B cell (primary cell): ENCODE measurements at regions not wholly inside any gene's neighbourhood (a gene's known extent, or its start where the extent isn't known, plus 50 kb on each side); places are given as distances from the start of the nearest gene placed in this dataset.

ENCODE experiments used
- ATAC-seq: fragments of 200-7000 bp; cut with Tn5 transposase; one replicate; pipeline ENCODE4 v1.10.0; 2021; ENCODE audit warnings: low read depth, mild to moderate bottlenecking, moderate number of reproducible peaks, moderate library complexity
- CTCF ChIA-PET: fragments of 350-600 bp; sonication (Branson Sonifier 250); formaldehyde crosslinking; loops from one replicate; lab custom pipeline; 2021; ENCODE audit warnings: antibody characterized with exemption, inconsistent platforms; lab: Charles Lee
- POLR2A ChIA-PET: fragments of 350-600 bp; sonication (Branson Sonifier 250); formaldehyde crosslinking; loops from one replicate; lab custom pipeline; 2021; ENCODE audit warnings: antibody characterized with exemption; lab: Charles Lee
- DNase-seq: peaks from one replicate; pipeline ENCODE4 v3.0.0; 2013
- H2AFZ ChIP-seq: 2 replicates; pipeline ENCODE4 v1.6.1; 2012; ENCODE audit warnings: mild to moderate bottlenecking, low read depth, low read length; ENCODE audit not compliant: insufficient read depth, poor library complexity, severe bottlenecking
- H3K27ac ChIP-seq, 2 donors: 1 replicate in 1 of 2; 2 replicates in 1 of 2; pipeline ENCODE4 v1.5.1; 2012 to 2013; ENCODE audit warnings: low read length in 2 of 2, mild to moderate bottlenecking in 2 of 2, moderate library complexity in 1 of 2
- H3K27me3 ChIP-seq, 4 experiments: fragments of 200-600 bp in 1 of 4; sonication (generic) in 1 of 4; replicated peaks in 1 of 4; 1 replicate in 2 of 4; 2 replicates in 2 of 4; pipeline versions ENCODE4 v1.6.1 to v1.7.0; 2013 to 2016; ENCODE audit warnings: low read length in 3 of 4, mild to moderate bottlenecking in 2 of 4, mixed read lengths in 1 of 4, moderate library complexity in 1 of 4; ENCODE audit not compliant: insufficient read depth in 4 of 4, control insufficient read depth in 3 of 4; ENCODE audit errors: control extremely low read depth in 1 of 4
- H3K36me3 ChIP-seq, 2 experiments: replicated peaks in 1 of 2; 1 replicate in 1 of 2; 2 replicates in 1 of 2; pipeline versions ENCODE4 v1.6.1 to v1.7.1; 2013; ENCODE audit warnings: low read length in 1 of 2; ENCODE audit not compliant: insufficient read depth in 2 of 2, control insufficient read depth in 1 of 2; ENCODE audit errors: control extremely low read depth in 1 of 2, extremely low read depth in 1 of 2
- H3K4me1 ChIP-seq, 2 donors: fragments of 200-600 bp in 1 of 2; sonication (generic) in 1 of 2; 1 replicate in 1 of 2; 2 replicates in 1 of 2; pipeline versions ENCODE4 v1.5.1 to v1.6.1; 2013 to 2017; ENCODE audit warnings: low read length in 2 of 2; ENCODE audit not compliant: control insufficient read depth in 2 of 2, insufficient read depth in 2 of 2
- H3K4me2 ChIP-seq: replicated peaks from 2 replicates; pipeline ENCODE3; 2012; ENCODE audit warnings: mild to moderate bottlenecking, low read depth, low read length; ENCODE audit not compliant: poor library complexity, severe bottlenecking
- H3K4me3 ChIP-seq, 5 experiments: fragments of 200-600 bp in 1 of 5; sonication (generic) in 1 of 5; 1 replicate in 3 of 5; 2 replicates in 2 of 5; pipeline versions ENCODE4 v1.5.1 to v1.7.0; 2011 to 2016; ENCODE audit warnings: low read length in 4 of 5, mild to moderate bottlenecking in 4 of 5, low read depth in 2 of 5, control low read depth in 1 of 5, moderate library complexity in 1 of 5; ENCODE audit not compliant: insufficient read depth in 1 of 5; ENCODE audit errors: control extremely low read depth in 1 of 5, extremely low read depth in 1 of 5
- H3K79me2 ChIP-seq: fragments of 200-600 bp; sonication (generic); one replicate; pipeline ENCODE4 v1.6.0; 2016; ENCODE audit warnings: low read length; ENCODE audit not compliant: control insufficient read depth, insufficient read depth
- H3K9ac ChIP-seq: fragments of 200-600 bp; sonication (generic); 2 replicates; pipeline ENCODE4 v1.6.1; 2017; ENCODE audit warnings: mild to moderate bottlenecking, low read length, moderate library complexity
- H3K9me3 ChIP-seq, 3 donors: one replicate each; pipeline versions ENCODE4 v1.6.1 to v1.7.1; 2013; ENCODE audit warnings: low read length in 2 of 3; ENCODE audit not compliant: control insufficient read depth in 2 of 3, insufficient read depth in 1 of 3; ENCODE audit errors: control extremely low read depth in 1 of 3
- H4K20me1 ChIP-seq: 2 replicates; pipeline ENCODE4 v1.6.0; 2012; ENCODE audit warnings: mild to moderate bottlenecking, low read length; ENCODE audit not compliant: insufficient read depth, control insufficient read depth, poor library complexity, severe bottlenecking
- H3K27ac Mint-ChIP-seq: one replicate; pipeline ENCODE4 v1.8.0; 2021; ENCODE audit warnings: mixed read lengths
- H3K27me3 Mint-ChIP-seq: one replicate; pipeline ENCODE4 v1.8.0; 2021; ENCODE audit warnings: mixed read lengths
- H3K4me1 Mint-ChIP-seq: one replicate; pipeline ENCODE4 v1.8.0; 2021; ENCODE audit warnings: mixed read lengths
- H3K4me3 Mint-ChIP-seq: one replicate; pipeline ENCODE4 v1.8.0; 2021; ENCODE audit warnings: mixed read lengths
- H3K9me3 Mint-ChIP-seq: one replicate; pipeline ENCODE4 v1.8.0; 2022; ENCODE audit warnings: mixed read lengths; ENCODE audit not compliant: insufficient read depth
- EZH2 ChIP-seq: IDR thresholded peaks from 2 replicates; pipeline ENCODE4 v1.6.1; 2012; ENCODE audit warnings: borderline replicate concordance, low read depth, mild to moderate bottlenecking, moderate library complexity, low read length; ENCODE audit not compliant: insufficient read depth, poor library complexity, severe bottlenecking
- WGBS: methylation state at CpG from one replicate; pipeline ENCODE4 v1.1.5; 2013; ENCODE audit warnings: missing lambda C conversion rate; ENCODE audit not compliant: insufficient coverage; 5-methylcytosine and 5-hydroxymethylcytosine counted together
- intact Hi-C: fragments of 100-400 bp; cut with micrococcal nuclease; formaldehyde crosslinking; loops from one replicate; pipeline ENCODE4 v1.10.0; 2022
- TF ChIP-seq, protein P1 (sequence below): fragments of 200-600 bp; IDR thresholded peaks from one replicate; pipeline ENCODE4 v1.8.0; 2022; ENCODE audit warnings: antibody characterized with exemption, mild to moderate bottlenecking

- no peaks in the 10 kb centered on the region for H3K36me3 ChIP-seq
- ChIA-PET POLR2A (no interaction called here), CTCF (no interaction called here)
- H3K9ac ChIP-seq: no peak overlapping the region
- TF ChIP-seq, protein P1, sequence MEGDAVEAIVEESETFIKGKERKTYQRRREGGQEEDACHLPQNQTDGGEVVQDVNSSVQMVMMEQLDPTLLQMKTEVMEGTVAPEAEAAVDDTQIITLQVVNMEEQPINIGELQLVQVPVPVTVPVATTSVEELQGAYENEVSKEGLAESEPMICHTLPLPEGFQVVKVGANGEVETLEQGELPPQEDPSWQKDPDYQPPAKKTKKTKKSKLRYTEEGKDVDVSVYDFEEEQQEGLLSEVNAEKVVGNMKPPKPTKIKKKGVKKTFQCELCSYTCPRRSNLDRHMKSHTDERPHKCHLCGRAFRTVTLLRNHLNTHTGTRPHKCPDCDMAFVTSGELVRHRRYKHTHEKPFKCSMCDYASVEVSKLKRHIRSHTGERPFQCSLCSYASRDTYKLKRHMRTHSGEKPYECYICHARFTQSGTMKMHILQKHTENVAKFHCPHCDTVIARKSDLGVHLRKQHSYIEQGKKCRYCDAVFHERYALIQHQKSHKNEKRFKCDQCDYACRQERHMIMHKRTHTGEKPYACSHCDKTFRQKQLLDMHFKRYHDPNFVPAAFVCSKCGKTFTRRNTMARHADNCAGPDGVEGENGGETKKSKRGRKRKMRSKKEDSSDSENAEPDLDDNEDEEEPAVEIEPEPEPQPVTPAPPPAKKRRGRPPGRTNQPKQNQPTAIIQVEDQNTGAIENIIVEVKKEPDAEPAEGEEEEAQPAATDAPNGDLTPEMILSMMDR: no peak
- TF ChIP-seq EZH2: no peak
- no peak overlapping the region for H3K27ac ChIP-seq
- DNase-seq (no peak), ATAC-seq (no peak)
- H3K27ac Mint-ChIP-seq: no peak overlapping the region
- no peak overlapping the region for H3K4me3 ChIP-seq
- WGBS: no CpG with 5 or more reads among the region's 2 CpGs
- H3K4me1 Mint-ChIP-seq: no peaks in the 10 kb centered on the region
- H3K9me3 ChIP-seq: no peaks in the 10 kb centered on the region
- no peak overlapping the region for H2AFZ ChIP-seq
- no peak overlapping the region for H3K4me2 ChIP-seq
- no peak overlapping the region for H3K4me3 Mint-ChIP-seq
- intact Hi-C loops: no loop called here
- no peaks in the 10 kb centered on the region for H3K4me1 ChIP-seq
- H4K20me1 ChIP-seq: no peaks in the 10 kb centered on the region
- H3K79me2 ChIP-seq: no peaks in the 10 kb centered on the region
- H3K27me3 ChIP-seq: no peaks in the 10 kb centered on the region
- H3K27me3 Mint-ChIP-seq: no peaks in the 10 kb centered on the region
- H3K9me3 Mint-ChIP-seq: no peaks in the 10 kb centered on the region
Measured at GRCh38 chr7:8932751-8933150, 499.3 kb downstream of the NXPH1 start.

- H3K27ac ChIP-seq: no peak overlapping the region
- H3K27me3 Mint-ChIP-seq: no peaks in the 10 kb centered on the region
- H4K20me1 ChIP-seq: no peaks in the 10 kb centered on the region
- H3K27ac Mint-ChIP-seq: no peak overlapping the region
- no peak overlapping the region for H3K4me3 ChIP-seq
- no CpG with 5 or more reads among the region's 2 CpGs for WGBS
- no peak overlapping the region for H3K4me3 Mint-ChIP-seq
- no peaks in the 10 kb centered on the region for H3K27me3 ChIP-seq
- ATAC-seq: no peak
- no peaks in the 10 kb centered on the region for H3K79me2 ChIP-seq
- H3K36me3 ChIP-seq: no peaks in the 10 kb centered on the region
- ChIA-PET POLR2A (no interaction called here), CTCF (no interaction called here)
- H2AFZ ChIP-seq: no peak overlapping the region
- no peaks in the 10 kb centered on the region for H3K4me1 Mint-ChIP-seq
- intact Hi-C loops: no loop called here
- no peaks in the 10 kb centered on the region for H3K9me3 ChIP-seq
- TF ChIP-seq EZH2: no peak
- TF ChIP-seq, protein P1: no peak
- no peaks in the 10 kb centered on the region for H3K4me1 ChIP-seq
- H3K4me2 ChIP-seq: no peak overlapping the region
- no peak overlapping the region for H3K9ac ChIP-seq
- no peak for DNase-seq
- no peaks in the 10 kb centered on the region for H3K9me3 Mint-ChIP-seq
Measured at GRCh38 chr7:8937204-8937603, 503.8 kb downstream of the NXPH1 start.
